ENCODE measurements at regions not wholly inside any gene's neighbourhood (a gene's known extent, or its start where the extent isn't known, plus 50 kb on each side); places are given as distances from the start of the nearest gene placed in this dataset.

DNA sequence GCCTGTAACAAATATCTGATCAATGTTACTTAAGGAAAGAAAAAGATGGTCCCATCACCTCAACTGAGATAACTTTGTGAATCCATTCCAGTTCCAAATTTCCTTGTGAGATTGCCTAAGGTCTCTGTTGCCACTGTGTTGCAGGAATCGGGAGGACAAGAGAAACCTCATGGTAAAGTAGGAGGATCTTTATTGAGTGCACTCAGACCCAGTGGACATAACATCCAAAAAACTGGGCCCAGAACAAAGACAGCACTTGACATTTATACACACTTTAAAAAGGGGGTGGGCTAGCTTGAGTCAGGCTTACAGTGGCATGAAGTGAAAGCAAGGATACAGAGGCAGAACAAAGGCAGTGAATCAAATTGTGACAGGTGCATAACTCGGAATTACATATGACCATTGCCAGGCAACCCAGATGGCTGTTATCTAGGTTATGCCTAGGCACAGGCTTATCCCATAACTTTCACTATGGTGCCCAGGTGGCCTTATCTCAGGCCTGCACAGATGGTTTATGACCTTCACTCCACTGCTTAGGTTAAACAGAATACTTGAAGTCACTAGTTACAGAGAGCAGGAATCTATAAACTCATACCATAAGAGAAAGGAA, 459.4 kb upstream of the PCDH20 start:
- DNase-seq: no peak

GRCh38 chr13:61873717-61874116, 458.1 kb upstream of the PCDH20 start:
- DNase-seq: no peak

DNA sequence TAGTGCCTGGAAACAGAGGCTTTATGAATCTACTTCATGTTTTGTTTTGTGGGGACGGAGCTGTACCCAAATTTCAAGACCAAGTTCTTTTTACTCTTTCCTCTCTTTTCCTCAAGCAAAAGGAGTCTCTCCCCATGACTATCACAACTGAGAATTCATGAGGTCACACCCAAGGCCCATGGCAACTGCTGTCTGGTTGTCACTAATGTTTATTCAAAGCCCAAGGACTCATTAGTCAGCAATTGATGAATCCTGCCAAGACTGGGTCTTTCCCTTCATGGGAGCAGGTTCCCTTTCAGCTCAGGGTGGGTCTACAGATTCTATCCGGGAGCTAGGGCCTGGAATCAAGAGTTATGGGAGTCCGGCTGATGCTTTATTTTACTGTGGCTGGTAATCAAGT, 441.5 kb upstream of the PCDH20 start:
- no peak for DNase-seq

DNA sequence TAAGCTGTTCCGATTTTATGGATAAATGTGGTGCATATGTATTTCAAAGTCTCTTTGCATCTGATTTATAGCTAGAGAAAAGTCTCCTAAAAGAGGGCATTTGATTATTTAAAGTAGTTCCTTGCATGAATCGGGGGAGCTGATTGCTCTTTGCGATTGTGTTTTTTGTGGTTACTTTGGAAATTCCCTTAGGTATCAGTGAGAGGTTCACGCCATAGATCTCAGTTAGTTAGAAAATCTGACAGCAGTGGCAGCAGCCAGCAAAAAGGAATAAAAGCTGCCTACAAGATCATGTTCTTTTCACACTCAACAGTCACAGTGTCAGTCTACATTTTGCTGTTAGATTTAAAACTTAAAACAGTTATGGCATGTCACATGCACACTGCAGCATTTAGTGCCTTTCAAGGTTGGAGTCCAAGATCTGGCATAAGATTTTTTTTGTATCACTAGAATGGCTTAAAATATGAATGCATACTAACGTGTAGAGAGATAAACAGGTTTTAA, 436.5 kb upstream of the PCDH20 start:
- DNase-seq: no peak

DNA sequence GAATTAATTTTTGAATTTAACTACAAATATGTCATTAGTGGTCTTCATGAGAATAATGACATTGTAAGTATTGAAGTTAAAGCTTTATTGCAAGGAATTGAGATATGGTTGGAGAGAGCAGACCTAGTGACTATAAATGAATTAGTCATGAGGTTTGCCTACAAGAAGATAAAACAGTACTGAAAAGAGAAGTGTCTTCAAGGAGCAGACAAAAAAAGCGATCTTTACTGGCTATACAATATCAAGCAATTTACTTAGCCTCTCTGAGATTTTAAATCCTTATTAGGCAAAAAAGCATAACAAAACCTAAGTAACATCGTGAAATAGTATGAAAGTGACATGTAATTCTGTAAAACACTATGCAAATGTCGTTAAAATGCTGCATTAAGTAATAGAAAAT, 435.1 kb upstream of the PCDH20 start:
- no peak for DNase-seq

DNA sequence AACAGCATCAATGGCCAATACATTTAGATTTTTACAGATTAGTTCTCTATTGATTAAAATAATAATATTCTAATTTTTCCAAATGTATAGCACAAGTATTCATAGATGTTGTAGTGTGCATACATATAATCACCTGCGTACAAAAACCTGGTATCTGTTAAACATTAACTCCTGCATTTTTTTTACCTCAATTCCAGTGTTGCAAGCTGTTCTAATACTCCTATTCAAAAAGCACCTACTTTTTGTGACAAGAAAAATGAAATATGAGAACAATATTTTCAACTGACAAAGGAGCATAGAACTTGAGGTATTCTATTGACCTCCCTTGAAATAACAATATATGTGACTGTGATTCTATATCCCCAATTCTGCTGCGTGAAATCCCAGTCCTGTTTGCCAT, 422.9 kb upstream of the PCDH20 start:
- DNase-seq: no peak

GRCh38 chr13:61833228-61833627, 417.6 kb upstream of the PCDH20 start:
- no peak for DNase-seq

DNA sequence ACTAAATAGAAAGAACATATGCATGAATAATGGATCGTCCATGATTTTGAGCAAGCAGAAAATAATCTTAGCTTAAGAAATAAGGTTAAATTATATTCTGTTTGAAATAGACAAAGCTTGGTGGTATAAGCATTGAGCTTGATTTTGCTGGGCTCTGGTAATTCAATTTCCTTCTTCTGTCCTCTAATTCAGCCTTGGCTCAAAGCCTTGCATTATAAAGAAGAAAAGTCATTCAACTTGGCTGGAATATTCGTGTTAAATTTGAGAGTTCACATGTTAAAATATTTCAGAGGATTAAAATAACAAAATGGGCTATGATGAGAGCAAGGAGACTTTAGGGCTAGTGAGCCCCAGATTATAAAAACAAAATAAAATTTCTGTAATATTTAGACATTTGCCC, 415.4 kb upstream of the PCDH20 start:
- no peak for DNase-seq

- DNase-seq: no peak
Observed at GRCh38 chr13:61830475-61830874, 414.8 kb upstream of the PCDH20 start.

DNA sequence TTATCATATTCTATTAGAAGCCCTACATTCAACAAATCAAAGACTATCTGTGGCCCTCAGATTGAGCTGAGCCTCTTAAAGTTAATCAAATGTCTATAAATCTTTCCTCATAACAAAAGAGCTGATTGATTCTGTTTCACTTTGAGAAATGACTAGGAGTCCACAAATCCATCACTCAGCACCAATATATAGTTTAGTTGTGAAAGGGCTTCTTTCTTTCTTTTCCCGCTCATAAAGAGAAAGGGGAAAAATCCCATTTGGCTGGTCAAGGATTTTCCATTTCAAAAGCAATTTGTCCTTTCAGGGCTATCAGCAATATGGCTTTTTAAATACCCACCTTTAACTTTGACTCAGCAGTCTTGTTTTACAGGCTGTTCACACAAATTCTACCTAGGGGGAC, 408.5 kb upstream of the PCDH20 start:
- DNase-seq: no peak

DNA sequence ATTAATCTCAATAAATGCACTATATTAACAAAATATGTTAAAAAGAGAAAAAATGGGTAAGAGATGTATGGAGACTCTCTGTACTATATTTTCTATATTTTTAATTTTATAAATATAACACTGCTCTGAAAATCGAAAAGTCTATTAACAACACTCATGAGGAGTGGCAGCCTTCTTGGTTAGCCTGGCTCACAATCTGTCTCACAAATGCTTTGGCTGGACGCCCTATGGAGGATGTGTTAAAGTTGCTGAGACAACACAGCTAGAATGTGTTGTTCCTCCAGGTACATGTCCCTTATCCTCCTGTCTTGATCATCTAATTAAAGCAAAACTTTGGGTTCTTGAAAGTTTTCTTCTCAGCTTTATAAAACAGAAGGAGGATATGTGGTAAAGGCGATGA, 396.6 kb upstream of the PCDH20 start:
- DNase-seq: no peak

- DNase-seq: no peak
Observed at GRCh38 chr13:61810065-61810464, 394.4 kb upstream of the PCDH20 start.

DNA sequence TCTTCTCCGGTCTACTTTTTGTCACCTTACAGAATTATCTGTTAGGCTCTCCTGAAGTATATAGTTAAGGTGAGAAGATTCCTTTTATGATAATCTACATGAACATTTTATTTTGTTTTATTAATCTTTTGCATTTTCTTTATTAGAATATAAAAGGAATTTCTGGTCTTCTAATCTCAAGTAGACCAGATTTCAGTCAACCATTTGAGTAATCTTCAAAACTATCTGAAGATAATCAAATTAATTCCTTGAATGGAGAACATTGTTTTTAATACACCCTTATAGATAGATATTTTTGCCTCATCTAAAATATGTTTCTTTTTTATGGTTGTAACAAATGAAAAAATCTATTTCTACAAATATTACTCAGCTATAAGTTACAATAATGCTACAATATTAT, 381.7 kb upstream of the PCDH20 start:
- DNase-seq: no peak

DNA sequence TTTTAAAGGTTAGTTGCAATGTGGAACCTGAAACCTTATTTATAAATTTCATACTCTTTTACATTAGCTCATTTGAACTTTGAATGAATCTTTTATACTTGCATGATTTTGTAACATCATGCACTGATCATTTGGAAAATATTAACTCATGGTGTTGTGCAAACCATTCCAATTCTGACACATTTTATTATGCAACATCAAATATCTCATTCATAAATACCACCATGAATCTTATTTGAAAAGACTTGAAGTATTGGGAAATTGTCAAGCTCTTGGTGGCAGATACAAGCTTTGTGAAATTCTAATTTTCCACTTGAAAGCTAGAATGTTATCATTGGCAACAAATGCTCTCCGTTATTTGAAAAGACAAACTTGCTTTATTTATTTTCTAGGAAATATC, 379.9 kb upstream of the PCDH20 start:
- DNase-seq: no peak

DNA sequence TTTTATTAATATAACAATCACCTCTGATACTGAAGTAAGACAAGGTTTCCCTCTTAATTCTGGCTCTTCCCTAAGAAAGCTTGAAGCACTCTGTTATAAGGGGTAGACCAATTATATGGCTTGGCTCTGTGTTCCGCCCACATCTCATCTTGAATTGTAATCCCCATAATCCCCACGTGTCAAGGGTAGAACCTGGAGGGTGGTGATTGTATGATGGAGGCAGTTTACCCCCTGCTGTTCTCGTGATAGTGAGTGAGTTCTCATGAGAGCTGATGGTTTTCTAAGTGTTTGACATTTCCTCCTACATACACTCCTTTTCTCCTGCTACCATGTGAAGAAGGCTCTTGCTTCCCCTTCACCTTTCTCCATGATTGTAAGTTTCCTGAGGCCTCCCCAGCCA, 363.8 kb upstream of the PCDH20 start:
- DNase-seq: no peak

GRCh38 chr13:61778531-61778930, 362.9 kb upstream of the PCDH20 start:
- no peak for DNase-seq

- no peak for DNase-seq
Observed at GRCh38 chr13:61777899-61778298, 362.2 kb upstream of the PCDH20 start.

GRCh38 chr13:61777271-61777670, 361.6 kb upstream of the PCDH20 start:
- no peak for DNase-seq

GRCh38 chr13:61774903-61775302, 359.3 kb upstream of the PCDH20 start:
- no peak for DNase-seq

GRCh38 chr13:61770681-61771080, 355.0 kb upstream of the PCDH20 start:
- DNase-seq: no peak

- DNase-seq: no peak
Observed at GRCh38 chr13:61768175-61768574, 352.5 kb upstream of the PCDH20 start.

- no peak for DNase-seq
Observed at GRCh38 chr13:61766667-61767058, 351.0 kb upstream of the PCDH20 start.

DNA sequence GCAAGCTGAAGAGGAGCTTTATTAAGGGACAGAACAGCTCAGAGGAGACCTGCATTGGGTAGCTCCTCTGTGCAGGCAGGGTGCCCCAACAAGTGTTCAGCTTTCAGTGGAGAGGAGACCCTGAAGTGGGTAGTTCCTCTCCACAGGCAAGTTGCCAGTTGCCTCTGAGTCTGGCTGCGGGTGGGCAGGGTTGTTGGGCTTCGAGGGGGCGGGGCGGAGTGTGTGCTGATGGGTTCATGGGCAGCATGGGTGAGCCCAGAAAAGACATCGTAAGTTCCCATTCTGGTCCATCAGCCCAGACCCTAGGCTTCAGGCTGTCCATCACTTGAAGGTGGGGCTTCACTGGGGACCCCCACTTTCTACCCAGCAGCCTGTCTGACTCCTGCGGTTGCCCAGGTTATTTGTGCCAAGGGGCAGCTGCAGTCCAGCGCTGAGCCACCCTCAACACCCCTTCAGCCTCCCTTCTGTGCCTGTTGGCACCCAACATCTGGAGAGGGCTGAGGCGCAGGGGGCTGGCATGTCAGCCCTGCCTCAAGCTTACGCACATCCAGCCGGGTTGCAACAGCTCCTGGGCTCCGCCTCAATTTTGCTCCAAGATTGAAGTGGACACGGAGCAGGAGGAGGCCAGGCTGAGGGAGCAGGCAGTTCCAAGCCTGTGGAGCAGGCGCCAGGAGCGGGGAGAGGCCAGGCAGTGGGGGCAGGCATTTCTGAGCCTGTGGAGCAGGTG, 350.5 kb upstream of the PCDH20 start:
- DNase-seq: no peak

DNA sequence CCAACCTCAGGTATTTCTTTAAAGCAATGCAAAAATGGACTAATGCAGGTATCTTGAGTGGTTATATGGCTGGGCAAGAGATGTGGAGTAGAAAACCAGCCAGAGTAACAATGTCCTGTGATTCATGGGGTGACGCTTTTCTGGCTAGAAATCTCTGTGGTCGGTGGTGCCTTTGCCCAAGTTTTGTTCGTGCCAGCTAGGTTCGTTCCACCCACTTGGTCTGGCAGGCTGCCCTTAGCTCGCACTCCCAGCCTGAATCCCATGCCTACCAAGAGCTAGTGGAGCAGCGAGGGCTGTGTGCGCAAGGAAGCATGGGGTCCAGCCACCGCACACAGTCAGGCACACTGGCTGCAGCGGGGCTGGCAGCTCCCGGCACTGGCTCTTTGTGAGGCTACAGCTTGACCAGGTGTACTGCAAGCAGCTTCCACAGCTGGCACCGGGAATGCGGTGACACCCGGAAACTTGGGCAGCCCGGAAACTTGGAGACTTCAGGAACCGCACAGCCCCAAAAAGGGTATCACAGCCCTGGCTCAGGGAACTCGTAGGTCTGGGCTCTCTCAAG, 349.6 kb upstream of the PCDH20 start:
- DNase-seq: no peak
